K562 (cell line): ENCODE measurements at regions not wholly inside any gene's neighbourhood (a gene's known extent, or its start where the extent isn't known, plus 50 kb on each side); places are given as distances from the start of the nearest gene placed in this dataset. TPM values are rescaled to one million over a fixed set of nuclear protein-coding genes. Genes with fewer than 3 reads are reported as not detected.

Source experiments
- CBX3 ChIP-seq, 2 experiments: IDR thresholded peaks; 1 replicate in 1 of 2; 2 replicates in 1 of 2; pipeline ENCODE4 v1.6.1; 2012; ENCODE audit warnings: inconsistent platforms in 2 of 2, low read length in 2 of 2, borderline replicate concordance in 1 of 2, control low read depth in 1 of 2
- CXXC5 ChIP-seq: fragments of 250-450 bp; sonication (Bioruptor Pico); IDR thresholded peaks from 2 replicates; pipeline ENCODE4 v1.8.0; 2022; ENCODE audit warnings: inconsistent platforms, mild to moderate bottlenecking, moderate library complexity
- KLF10 ChIP-seq: fragments of 250-450 bp; sonication (Bioruptor Pico); IDR thresholded peaks from 2 replicates; pipeline ENCODE4 v1.6.1; 2021; ENCODE audit warnings: matching md5 sums
- RAD51 ChIP-seq: fragments of 450-650 bp; IDR thresholded peaks from 2 replicates; pipeline ENCODE4 v1.7.1; 2016; ENCODE audit warnings: low read depth, mild to moderate bottlenecking, borderline replicate concordance
- small RNA-seq: library from RNA; depleted of rRNA; stranded (forward); fragments of <200 nt; gene quantifications from one replicate; pipeline ENCODE3, GENCODE V24; 2014
- TF ChIP-seq, protein P1 (sequence below), 2 experiments: fragments of 450-650 bp; IDR thresholded peaks; 2 replicates each; pipeline ENCODE4 v1.6.1; 2016; ENCODE audit warnings: mild to moderate bottlenecking in 2 of 2, borderline replicate concordance in 1 of 2, low read depth in 1 of 2, moderate library complexity in 1 of 2
- TF ChIP-seq, protein P2 (sequence below): fragments of 450-650 bp; IDR thresholded peaks from 2 replicates; pipeline ENCODE4 v1.6.1; 2016; ENCODE audit warnings: mild to moderate bottlenecking

DNA sequence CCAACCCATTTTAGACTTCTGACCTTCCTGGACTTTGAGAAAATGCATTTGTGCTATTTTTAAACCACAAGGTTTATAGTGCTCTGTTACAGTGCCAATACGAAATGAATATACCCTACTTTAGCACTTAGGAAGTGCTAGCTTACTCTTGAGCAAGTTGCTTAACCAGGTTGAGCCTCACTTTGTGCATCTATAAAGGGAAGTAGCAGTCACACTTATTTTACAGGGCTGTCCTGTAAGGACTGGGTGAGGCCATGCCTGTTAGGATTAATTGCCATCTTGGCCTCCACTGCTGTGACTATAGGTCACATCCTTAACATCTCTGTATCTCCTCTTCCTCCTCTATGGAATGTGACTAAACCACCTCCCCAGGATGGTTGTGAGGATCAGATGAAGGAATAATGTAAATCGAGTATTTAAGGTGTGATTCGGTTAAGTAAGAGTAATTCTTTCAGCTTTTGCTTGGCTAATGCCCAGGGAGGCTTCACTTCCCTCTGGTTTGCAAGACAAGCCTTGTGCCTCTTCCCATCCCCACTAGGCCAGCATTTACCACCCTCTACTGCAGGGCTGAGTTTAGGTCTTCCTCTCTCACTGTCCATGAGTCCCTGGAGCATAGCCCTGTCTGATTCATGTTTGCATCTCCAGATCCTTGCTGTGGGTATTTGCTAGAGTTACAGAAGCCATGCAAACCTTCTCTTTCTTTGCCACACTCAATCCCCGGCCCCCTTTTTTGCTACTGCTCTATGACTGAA is 341.2 kb downstream of the ZNF521 start (continued):
- TF ChIP-seq, protein P1, sequence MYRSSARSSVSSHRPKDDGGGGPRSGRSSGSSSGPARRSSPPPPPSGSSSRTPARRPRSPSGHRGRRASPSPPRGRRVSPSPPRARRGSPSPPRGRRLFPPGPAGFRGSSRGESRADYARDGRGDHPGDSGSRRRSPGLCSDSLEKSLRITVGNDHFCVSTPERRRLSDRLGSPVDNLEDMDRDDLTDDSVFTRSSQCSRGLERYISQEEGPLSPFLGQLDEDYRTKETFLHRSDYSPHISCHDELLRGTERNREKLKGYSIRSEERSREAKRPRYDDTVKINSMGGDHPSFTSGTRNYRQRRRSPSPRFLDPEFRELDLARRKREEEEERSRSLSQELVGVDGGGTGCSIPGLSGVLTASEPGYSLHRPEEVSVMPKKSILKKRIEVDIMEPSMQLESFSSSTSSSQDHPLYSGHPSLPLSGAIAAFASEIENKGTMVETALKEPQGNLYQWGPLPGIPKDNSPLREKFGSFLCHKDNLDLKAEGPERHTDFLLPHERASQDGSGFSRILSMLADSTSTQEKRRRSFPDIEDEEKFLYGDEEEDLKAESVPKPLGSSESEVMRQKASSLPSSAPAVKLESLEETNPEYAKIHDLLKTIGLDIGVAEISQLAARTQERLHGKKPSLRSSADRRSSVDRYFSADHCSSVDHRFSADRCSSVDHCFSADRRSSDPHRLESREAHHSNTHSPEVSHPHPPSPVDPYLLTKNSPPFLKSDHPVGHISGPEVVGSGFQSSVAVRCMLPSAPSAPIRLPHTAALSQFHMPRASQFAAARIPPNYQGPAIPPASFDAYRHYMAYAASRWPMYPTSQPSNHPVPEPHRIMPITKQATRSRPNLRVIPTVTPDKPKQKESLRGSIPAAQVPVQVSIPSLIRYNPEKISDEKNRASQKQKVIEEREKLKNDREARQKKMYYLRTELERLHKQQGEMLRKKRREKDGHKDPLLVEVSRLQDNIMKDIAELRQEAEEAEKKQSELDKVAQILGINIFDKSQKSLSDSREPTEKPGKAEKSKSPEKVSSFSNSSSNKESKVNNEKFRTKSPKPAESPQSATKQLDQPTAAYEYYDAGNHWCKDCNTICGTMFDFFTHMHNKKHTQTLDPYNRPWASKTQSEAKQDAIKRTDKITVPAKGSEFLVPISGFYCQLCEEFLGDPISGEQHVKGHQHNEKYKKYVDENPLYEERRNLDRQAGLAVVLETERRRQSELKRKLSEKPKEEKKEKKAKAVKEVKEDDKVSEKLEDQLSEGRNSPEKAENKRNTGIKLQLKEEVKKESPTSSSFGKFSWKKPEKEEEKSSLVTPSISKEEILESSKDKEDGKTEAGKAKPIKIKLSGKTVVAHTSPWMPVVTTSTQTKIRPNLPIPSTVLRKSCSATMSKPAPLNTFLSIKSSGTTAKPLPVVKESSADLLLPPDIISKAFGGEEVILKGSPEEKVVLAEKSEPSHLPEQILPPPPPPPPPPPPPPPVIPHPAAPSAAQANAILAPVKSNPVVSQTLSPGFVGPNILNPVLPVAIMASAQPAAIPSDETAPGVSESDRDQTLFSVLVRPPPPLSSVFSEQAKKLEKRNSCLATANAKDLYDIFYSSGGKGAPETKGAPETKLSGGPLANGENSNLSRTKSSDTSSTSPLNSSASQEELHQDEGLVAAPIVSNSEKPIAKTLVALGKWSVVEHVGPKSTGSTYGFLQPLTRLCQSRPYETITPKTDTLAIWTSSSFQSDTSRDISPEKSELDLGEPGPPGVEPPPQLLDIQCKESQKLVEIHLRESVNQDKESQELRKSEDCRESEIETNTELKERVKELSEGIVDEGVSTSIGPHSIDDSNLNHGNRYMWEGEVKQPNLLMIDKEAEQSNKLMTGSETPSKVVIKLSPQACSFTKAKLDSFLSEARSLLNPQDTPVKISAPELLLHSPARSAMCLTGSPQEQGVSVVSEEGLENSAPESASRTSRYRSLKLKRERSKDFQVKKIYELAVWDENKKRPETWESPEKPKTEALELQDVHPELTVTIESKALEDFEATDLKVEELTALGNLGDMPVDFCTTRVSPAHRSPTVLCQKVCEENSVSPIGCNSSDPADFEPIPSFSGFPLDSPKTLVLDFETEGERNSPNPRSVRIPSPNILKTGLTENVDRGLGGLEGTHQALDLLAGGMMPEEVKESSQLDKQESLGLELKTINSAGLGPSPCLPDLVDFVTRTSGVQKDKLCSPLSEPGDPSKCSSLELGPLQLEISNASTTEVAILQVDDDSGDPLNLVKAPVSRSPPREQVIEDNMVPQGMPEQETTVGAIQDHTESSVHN (IDR thresholded peaks at IDR 0.05; ENCODE audit: borderline replicate concordance in 1 of 2, low read depth in 1 of 2) = no peak
- TF ChIP-seq KLF10 (CRISPR knock-in tag) (no peak), RAD51 (no peak), CXXC5 (CRISPR knock-in tag) (no peak), CBX3 (IDR thresholded peaks at IDR 0.05; ENCODE audit: borderline replicate concordance in 1 of 2, low read length in 2 of 2) (no peak)
- TF ChIP-seq, protein P2, sequence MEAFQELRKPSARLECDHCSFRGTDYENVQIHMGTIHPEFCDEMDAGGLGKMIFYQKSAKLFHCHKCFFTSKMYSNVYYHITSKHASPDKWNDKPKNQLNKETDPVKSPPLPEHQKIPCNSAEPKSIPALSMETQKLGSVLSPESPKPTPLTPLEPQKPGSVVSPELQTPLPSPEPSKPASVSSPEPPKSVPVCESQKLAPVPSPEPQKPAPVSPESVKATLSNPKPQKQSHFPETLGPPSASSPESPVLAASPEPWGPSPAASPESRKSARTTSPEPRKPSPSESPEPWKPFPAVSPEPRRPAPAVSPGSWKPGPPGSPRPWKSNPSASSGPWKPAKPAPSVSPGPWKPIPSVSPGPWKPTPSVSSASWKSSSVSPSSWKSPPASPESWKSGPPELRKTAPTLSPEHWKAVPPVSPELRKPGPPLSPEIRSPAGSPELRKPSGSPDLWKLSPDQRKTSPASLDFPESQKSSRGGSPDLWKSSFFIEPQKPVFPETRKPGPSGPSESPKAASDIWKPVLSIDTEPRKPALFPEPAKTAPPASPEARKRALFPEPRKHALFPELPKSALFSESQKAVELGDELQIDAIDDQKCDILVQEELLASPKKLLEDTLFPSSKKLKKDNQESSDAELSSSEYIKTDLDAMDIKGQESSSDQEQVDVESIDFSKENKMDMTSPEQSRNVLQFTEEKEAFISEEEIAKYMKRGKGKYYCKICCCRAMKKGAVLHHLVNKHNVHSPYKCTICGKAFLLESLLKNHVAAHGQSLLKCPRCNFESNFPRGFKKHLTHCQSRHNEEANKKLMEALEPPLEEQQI = no peak

Small RNA genes lying in the stretch of these regions (small RNA-seq; reads per million reads assigned to genes)
- gene PPIAP57 = not detected
